H1 (cell line): ENCODE measurements at regions not wholly inside any gene's neighbourhood (a gene's known extent, or its start where the extent isn't known, plus 50 kb on each side); places are given as distances from the start of the nearest gene placed in this dataset.

Experiments used
- CTCF ChIA-PET: fragments of 300-600 bp; sonication (Branson Sonifier 250); formaldehyde crosslinking; loops from one replicate; lab custom pipeline; 2021; ENCODE audit not compliant: partially characterized antibody; lab: Charles Lee
- POLR2A ChIA-PET: fragments of 300-600 bp; sonication (Branson Sonifier 250); formaldehyde crosslinking; loops from one replicate; lab custom pipeline; 2021; ENCODE audit warnings: inconsistent platforms; ENCODE audit not compliant: partially characterized antibody; lab: Charles Lee
- DNase-seq, 2 experiments: peaks; one replicate each; pipeline versions ENCODE4 v3.0.0 to v3.0.0-alpha.2; 2010 to 2022; ENCODE audit warnings: low spot score in 2 of 2, low read depth in 1 of 2, mixed read lengths in 1 of 2
- FAIRE-seq: peaks from 2 replicates; lab custom pipeline; 2011; peaks lifted over from hg19 to GRCh38; lab: Jason Lieb, UNC
- H2AFZ ChIP-seq: 2 replicates; pipeline ENCODE4 v1.8.1; 2012; ENCODE audit warnings: low read length, inconsistent platforms
- H2AK5ac ChIP-seq: 2 replicates; pipeline ENCODE4 v1.6.1; 2013; ENCODE audit warnings: low read depth, low read length
- H2BK120ac ChIP-seq: replicated peaks from 2 replicates; pipeline ENCODE3; 2013; ENCODE audit warnings: low read depth, low read length, inconsistent platforms
- H2BK12ac ChIP-seq: 2 replicates; pipeline ENCODE4 v1.6.1; 2013; ENCODE audit warnings: low read depth, low read length
- H2BK15ac ChIP-seq: 2 replicates; pipeline ENCODE4 v1.6.1; 2013; ENCODE audit warnings: low read length
- H2BK20ac ChIP-seq: 2 replicates; pipeline ENCODE4 v1.6.1; 2013; ENCODE audit warnings: low read length
- H2BK5ac ChIP-seq: 2 replicates; pipeline ENCODE4 v1.6.1; 2013; ENCODE audit warnings: low read depth, low read length
- H3K14ac ChIP-seq: 2 replicates; pipeline ENCODE4 v1.6.1; 2013; ENCODE audit warnings: inconsistent platforms; ENCODE audit not compliant: insufficient read length
- H3K18ac ChIP-seq: 2 replicates; pipeline ENCODE4 v1.6.1; 2013; ENCODE audit warnings: low read length; ENCODE audit errors: extremely low read depth
- H3K23ac ChIP-seq: 2 replicates; pipeline ENCODE4 v1.6.1; 2013; ENCODE audit warnings: inconsistent platforms; ENCODE audit not compliant: insufficient read length
- H3K23me2 ChIP-seq: 2 replicates; pipeline ENCODE4 v1.6.1; 2013; ENCODE audit warnings: low read depth, low read length
- H3K27ac ChIP-seq: 2 replicates; pipeline ENCODE4 v1.6.1; 2011; ENCODE audit warnings: low read depth, low read length, inconsistent platforms
- H3K27me3 ChIP-seq, 4 experiments: replicated peaks in 1 of 4; 1 replicate in 1 of 4; 2 replicates in 3 of 4; pipeline versions ENCODE4 v1.6.1 to v1.8.1; 2011 to 2013; ENCODE audit warnings: low read length in 3 of 4, mild to moderate bottlenecking in 3 of 4, inconsistent platforms in 2 of 4, mixed read lengths in 2 of 4, moderate library complexity in 1 of 4; ENCODE audit not compliant: control insufficient read depth in 3 of 4, insufficient read depth in 3 of 4; ENCODE audit errors: extremely low read depth in 1 of 4
- H3K36me3 ChIP-seq, 4 experiments: 2 replicates each; pipeline versions ENCODE4 v1.6.1 to v1.8.1; 2011 to 2013; ENCODE audit warnings: mild to moderate bottlenecking in 4 of 4, low read length in 3 of 4, moderate library complexity in 2 of 4, control low read depth in 1 of 4, inconsistent platforms in 1 of 4; ENCODE audit not compliant: insufficient read depth in 4 of 4, control insufficient read depth in 2 of 4
- H3K4ac ChIP-seq: replicated peaks from 2 replicates; pipeline ENCODE3; 2013; ENCODE audit warnings: low read length, low read depth, mixed read lengths, inconsistent platforms; ENCODE audit not compliant: insufficient read length
- H3K4me1 ChIP-seq, 4 experiments: replicated peaks in 1 of 4; 1 replicate in 1 of 4; 2 replicates in 3 of 4; pipeline versions ENCODE4 v1.6.1 to v1.8.1; 2011 to 2013; ENCODE audit warnings: low read length in 3 of 4, inconsistent platforms in 2 of 4, mixed read lengths in 1 of 4; ENCODE audit not compliant: insufficient read depth in 4 of 4, control insufficient read depth in 3 of 4
- H3K4me2 ChIP-seq, 2 experiments: 2 replicates each; pipeline versions ENCODE4 v1.6.1 to v1.8.1; 2011 to 2013; ENCODE audit warnings: low read depth in 2 of 2, low read length in 2 of 2, control low read depth in 1 of 2, inconsistent platforms in 1 of 2, mild to moderate bottlenecking in 1 of 2; ENCODE audit not compliant: insufficient read depth in 1 of 2
- H3K4me3 ChIP-seq, 4 experiments: fragments of 200-600, 300-600 bp in 1 of 4; sonication (generic), shearing (Covaris generic), sonication (Bioruptor Twin) in 1 of 4; 2 replicates each; pipeline versions ENCODE4 v1.5.1 to v1.8.1; 2011 to 2016; ENCODE audit warnings: low read length in 4 of 4, low read depth in 3 of 4, control low read depth in 2 of 4, inconsistent platforms in 2 of 4, mild to moderate bottlenecking in 2 of 4, mixed read lengths in 1 of 4, moderate library complexity in 1 of 4; ENCODE audit not compliant: insufficient read depth in 2 of 4; ENCODE audit errors: extremely low read depth in 1 of 4
- H3K56ac ChIP-seq: replicated peaks from 2 replicates; pipeline ENCODE3; 2013; ENCODE audit warnings: low read depth, mild to moderate bottlenecking, mixed read lengths, low read length, inconsistent platforms; ENCODE audit not compliant: insufficient read length
- H3K79me1 ChIP-seq: 2 replicates; pipeline ENCODE4 v1.6.1; 2013; ENCODE audit warnings: low read depth, low read length, control low read depth
- H3K79me2 ChIP-seq, 2 experiments: 2 replicates each; pipeline versions ENCODE4 v1.6.1 to v1.8.1; 2012 to 2013; ENCODE audit warnings: low read length in 2 of 2, mild to moderate bottlenecking in 2 of 2, inconsistent platforms in 1 of 2; ENCODE audit not compliant: insufficient read depth in 2 of 2, control insufficient read depth in 1 of 2
- H3K9ac ChIP-seq, 4 experiments: replicated peaks in 1 of 4; 1 replicate in 1 of 4; 2 replicates in 3 of 4; pipeline versions ENCODE4 v1.6.1 to v1.8.1; 2011 to 2013; ENCODE audit warnings: low read depth in 3 of 4, low read length in 3 of 4, control low read depth in 2 of 4, mild to moderate bottlenecking in 2 of 4, moderate library complexity in 2 of 4, inconsistent platforms in 1 of 4; ENCODE audit errors: extremely low read depth in 1 of 4
- H3K9me3 ChIP-seq, 2 experiments: 2 replicates each; pipeline versions ENCODE4 v1.6.1 to v1.8.1; 2012 to 2013; ENCODE audit warnings: mild to moderate bottlenecking in 2 of 2, moderate library complexity in 2 of 2, control low read depth in 1 of 2, inconsistent platforms in 1 of 2, low read depth in 1 of 2, low read length in 1 of 2, mixed read lengths in 1 of 2; ENCODE audit not compliant: insufficient read depth in 2 of 2
- H4K20me1 ChIP-seq, 2 experiments: replicated peaks in 1 of 2; 2 replicates each; pipeline versions ENCODE3 to v1.8.1; 2011 to 2013; ENCODE audit warnings: inconsistent platforms in 2 of 2, low read length in 2 of 2, mild to moderate bottlenecking in 1 of 2; ENCODE audit not compliant: insufficient read depth in 2 of 2, control insufficient read depth in 1 of 2
- H4K5ac ChIP-seq: 2 replicates; pipeline ENCODE4 v1.6.1; 2013; ENCODE audit warnings: low read length, low read depth, mixed read lengths, inconsistent platforms; ENCODE audit not compliant: insufficient read length
- H4K8ac ChIP-seq: 2 replicates; pipeline ENCODE4 v1.8.0; 2013; ENCODE audit warnings: mild to moderate bottlenecking, moderate library complexity, low read length, inconsistent platforms; ENCODE audit not compliant: insufficient read depth; ENCODE audit errors: extremely low read depth
- H4K91ac ChIP-seq: replicated peaks from 2 replicates; pipeline ENCODE3; 2013; ENCODE audit warnings: low read length, mixed read lengths, inconsistent platforms; ENCODE audit not compliant: insufficient read length
- EGR1 ChIP-seq: IDR thresholded peaks from 2 replicates; pipeline ENCODE4 v1.6.1; 2011; ENCODE audit warnings: low read depth, low read length, borderline replicate concordance
- SRF ChIP-seq: IDR thresholded peaks from 2 replicates; pipeline ENCODE4 v1.6.1; 2011; ENCODE audit warnings: mild to moderate bottlenecking, low read depth, low read length, moderate library complexity
- WGBS, 2 experiments: shearing (Covaris generic) in 1 of 2; methylation state at CpG; one replicate each; pipeline versions ENCODE4 v1.1.6 to v1.1.7; 2013 to 2015; ENCODE audit warnings: low lambda C conversion rate in 2 of 2, mixed read lengths in 2 of 2, inconsistent platforms in 1 of 2, low coverage in 1 of 2, missing lambda C conversion rate in 1 of 2; ENCODE audit not compliant: insufficient replicate concordance in 2 of 2, insufficient coverage in 1 of 2, insufficient read length in 1 of 2; ENCODE audit errors: extremely low coverage in 1 of 2, missing lambda C conversion rate in 1 of 2; 5-methylcytosine and 5-hydroxymethylcytosine counted together

GRCh38 chr22:49418943-49419342, 408.7 kb downstream of the BRD1 start:
- ChIA-PET CTCF (no interaction called here), POLR2A (interaction anchor here (1.2 kb wide), 1 partner anchor 9 kb away, joined by 3 read pairs; no protein-coding TSS in a partner anchor)
- WGBS, 2 experiments, result 91% methylated on average over 12 of the region's 12 CpGs; no CpG with 5 or more reads in 1 of the 2 experiments
- DNase-seq, result no peak
- H3K9me3 ChIP-seq, result no peaks in the 10 kb centered on the region
- no peak overlapping the region for H3K56ac ChIP-seq
- no peak overlapping the region for H2BK15ac ChIP-seq
- no peaks in the 10 kb centered on the region for H4K20me1 ChIP-seq
- H4K91ac ChIP-seq, result no peak overlapping the region
- peaks cover 0 to 2% (median 0%) of the 10 kb centered on the region in 4 experiments; a peak in 2 of 7 replicates for H3K4me1 ChIP-seq
- no peak overlapping the region for H3K14ac ChIP-seq
- H2BK5ac ChIP-seq, result no peak overlapping the region
- peak; percentile 92 for TF ChIP-seq SRF
- TF ChIP-seq EGR1, result no peak
- no peak overlapping the region for H3K4ac ChIP-seq
- no peak overlapping the region for H3K4me3 ChIP-seq
- H3K36me3 ChIP-seq, result no peaks in the 10 kb centered on the region
- no peak overlapping the region for H3K23ac ChIP-seq
- H3K79me2 ChIP-seq, result no peaks in the 10 kb centered on the region
- no peak overlapping the region for H3K18ac ChIP-seq
- no peak overlapping the region for H2AFZ ChIP-seq
- no peaks in the 10 kb centered on the region for H3K79me1 ChIP-seq
- H2BK120ac ChIP-seq, result no peak overlapping the region
- no peak overlapping the region for H3K27ac ChIP-seq
- no peaks in the 10 kb centered on the region for H3K23me2 ChIP-seq
- H4K8ac ChIP-seq, result no peak overlapping the region
- H3K9ac ChIP-seq, result no peak overlapping the region
- no peak overlapping the region for H4K5ac ChIP-seq
- no peak for FAIRE-seq
- no peak overlapping the region for H2BK20ac ChIP-seq
- H2BK12ac ChIP-seq, result no peak overlapping the region
- H3K4me2 ChIP-seq, result no peak overlapping the region
- no peaks in the 10 kb centered on the region for H3K27me3 ChIP-seq
- peak overlapping the region; percentile 9; the same call in 1 of the 2 replicates for H2AK5ac ChIP-seq
